Glutamatergic neuron (in vitro differentiated cells): ENCODE measurements at regions not wholly inside any gene's neighbourhood (a gene's known extent, or its start where the extent isn't known, plus 50 kb on each side); places are given as distances from the start of the nearest gene placed in this dataset.

Source experiments
- DNase-seq: peaks from one replicate; pipeline ENCODE4 v3.0.0; 2022
- H3K27ac Mint-ChIP-seq: one replicate; pipeline ENCODE4 v1.8.0; 2020; ENCODE audit warnings: mild to moderate bottlenecking, mixed read lengths, inconsistent platforms; ENCODE audit not compliant: unreplicated experiment
- H3K27me3 Mint-ChIP-seq: one replicate; pipeline ENCODE4 v1.8.0; 2020; ENCODE audit warnings: mild to moderate bottlenecking, moderate library complexity, mixed read lengths, inconsistent platforms; ENCODE audit not compliant: unreplicated experiment
- H3K36me3 Mint-ChIP-seq: one replicate; pipeline ENCODE4 v1.8.0; 2020; ENCODE audit warnings: mild to moderate bottlenecking, mixed read lengths, inconsistent platforms; ENCODE audit not compliant: unreplicated experiment
- H3K4me1 Mint-ChIP-seq: one replicate; pipeline ENCODE4 v1.8.0; 2020; ENCODE audit warnings: mild to moderate bottlenecking, low read depth, mixed read lengths, inconsistent platforms; ENCODE audit not compliant: unreplicated experiment
- H3K4me3 Mint-ChIP-seq: one replicate; pipeline ENCODE4 v1.8.0; 2020; ENCODE audit warnings: mild to moderate bottlenecking, mixed read lengths, inconsistent platforms; ENCODE audit not compliant: unreplicated experiment
- H3K9me3 Mint-ChIP-seq: one replicate; pipeline ENCODE4 v1.8.0; 2020; ENCODE audit warnings: mild to moderate bottlenecking, moderate library complexity, mixed read lengths, inconsistent platforms; ENCODE audit not compliant: unreplicated experiment
- CTCF ChIP-seq: fragments of 200-600 bp; sonication (generic); IDR thresholded peaks from one replicate; pipeline ENCODE4 v1.5.0; 2021; ENCODE audit not compliant: partially characterized antibody, unreplicated experiment

GRCh38 chr1:190699165-190699564 lies 221.5 kb upstream of the BRINP3 start:
- DNase-seq = no peak
- no peaks in the 10 kb centered on the region for H3K9me3 Mint-ChIP-seq
- H3K36me3 Mint-ChIP-seq = no peaks in the 10 kb centered on the region

GRCh38 chr1:190708418-190709057 lies 230.9 kb upstream of the BRINP3 start:
- no peak for DNase-seq
- Mint-ChIP-seq H3K9me3 (no peaks in the 10 kb centered on the region), H3K36me3 (no peaks in the 10 kb centered on the region), H3K4me3 (no peak overlapping the region), H3K4me1 (no peaks in the 10 kb centered on the region), H3K27me3 (peaks cover 2% of the 10 kb centered on the region), H3K27ac (no peak overlapping the region)
- TF ChIP-seq CTCF = no peak

More at GRCh38 chr1:190699165-190699564, 221.5 kb upstream of the BRINP3 start:
- no peak for TF ChIP-seq CTCF
- H3K27ac Mint-ChIP-seq = no peak overlapping the region
- no peaks in the 10 kb centered on the region for H3K4me1 Mint-ChIP-seq
- H3K27me3 Mint-ChIP-seq = no peaks in the 10 kb centered on the region
- H3K4me3 Mint-ChIP-seq = no peak overlapping the region

- Mint-ChIP-seq H3K27ac (no peak overlapping the region), H3K27me3 (peaks cover 2% of the 10 kb centered on the region), H3K36me3 (no peaks in the 10 kb centered on the region), H3K4me1 (no peaks in the 10 kb centered on the region), H3K9me3 (no peaks in the 10 kb centered on the region), H3K4me3 (no peak overlapping the region)
- DNase-seq = no peak
- no peak for TF ChIP-seq CTCF
Measured at GRCh38 chr1:190711069-190711468, 233.4 kb upstream of the BRINP3 start.

- Mint-ChIP-seq H3K4me3 (no peak overlapping the region), H3K27ac (no peak overlapping the region), H3K4me1 (no peaks in the 10 kb centered on the region), H3K36me3 (no peaks in the 10 kb centered on the region), H3K9me3 (no peaks in the 10 kb centered on the region), H3K27me3 (no peaks in the 10 kb centered on the region)
- no peak for DNase-seq
- TF ChIP-seq CTCF = no peak
Measured at GRCh38 chr1:190717055-190717454, 239.4 kb upstream of the BRINP3 start.

- Mint-ChIP-seq H3K27me3 (peaks cover 1% of the 10 kb centered on the region), H3K4me1 (no peaks in the 10 kb centered on the region), H3K9me3 (peaks cover 2% of the 10 kb centered on the region), H3K36me3 (no peaks in the 10 kb centered on the region), H3K4me3 (no peak overlapping the region), H3K27ac (no peak overlapping the region)
- no peak for DNase-seq
- no peak for TF ChIP-seq CTCF
Measured at GRCh38 chr1:190736971-190737590, 259.4 kb upstream of the BRINP3 start.
